H9 (cell line): ENCODE measurements at regions not wholly inside any gene's neighbourhood (a gene's known extent, or its start where the extent isn't known, plus 50 kb on each side); places are given as distances from the start of the nearest gene placed in this dataset.

Experiments
- DNase-seq: peaks from one replicate; pipeline ENCODE4 v3.0.0-alpha.2; 2017
- H2AFZ ChIP-seq: one replicate; pipeline ENCODE4 v1.6.1; 2013; ENCODE audit warnings: mild to moderate bottlenecking, low read length, control low read depth, moderate library complexity
- H2AK5ac ChIP-seq: 2 replicates; pipeline ENCODE4 v1.6.1; 2013; ENCODE audit warnings: low read length, control low read depth, mixed read lengths; ENCODE audit not compliant: insufficient read length
- H2BK120ac ChIP-seq: one replicate; pipeline ENCODE4 v1.6.1; 2013; ENCODE audit warnings: low read depth, mild to moderate bottlenecking, low read length, control low read depth, inconsistent platforms; ENCODE audit not compliant: poor library complexity, severe bottlenecking
- H2BK12ac ChIP-seq: 2 replicates; pipeline ENCODE4 v1.6.1; 2013; ENCODE audit warnings: low read length, control low read depth, mixed read lengths, low read depth; ENCODE audit not compliant: insufficient read length
- H2BK15ac ChIP-seq: 2 replicates; pipeline ENCODE4 v1.6.1; 2013; ENCODE audit warnings: low read depth, low read length, control low read depth
- H2BK20ac ChIP-seq: one replicate; pipeline ENCODE4 v1.6.1; 2013; ENCODE audit warnings: low read depth, mild to moderate bottlenecking, low read length, control low read depth, inconsistent platforms; ENCODE audit not compliant: poor library complexity, severe bottlenecking
- H2BK5ac ChIP-seq: 2 replicates; pipeline ENCODE4 v1.6.1; 2013; ENCODE audit warnings: low read length, control low read depth, mixed read lengths; ENCODE audit not compliant: insufficient read length
- H3K14ac ChIP-seq: 2 replicates; pipeline ENCODE4 v1.6.1; 2013; ENCODE audit warnings: low read length, control low read depth; ENCODE audit not compliant: insufficient read depth
- H3K18ac ChIP-seq: 2 replicates; pipeline ENCODE4 v1.6.1; 2013; ENCODE audit warnings: low read depth, mild to moderate bottlenecking, mixed read lengths, low read length, control low read depth; ENCODE audit not compliant: insufficient read length
- H3K23ac ChIP-seq: 2 replicates; pipeline ENCODE4 v1.6.1; 2013; ENCODE audit warnings: low read length, control low read depth, mixed read lengths, low read depth; ENCODE audit not compliant: insufficient read length
- H3K23me2 ChIP-seq: 2 replicates; pipeline ENCODE4 v1.6.1; 2013; ENCODE audit warnings: low read depth, mild to moderate bottlenecking, mixed read lengths, low read length, control low read depth; ENCODE audit not compliant: insufficient read length, poor library complexity, severe bottlenecking
- H3K27ac ChIP-seq: 2 replicates; pipeline ENCODE4 v1.5.1; 2013; ENCODE audit warnings: low read length, control low read depth, mixed read lengths, low read depth; ENCODE audit not compliant: insufficient read length
- H3K27me3 ChIP-seq: 2 replicates; pipeline ENCODE4 v1.6.1; 2013; ENCODE audit warnings: low read length, control low read depth, inconsistent platforms; ENCODE audit not compliant: insufficient read depth
- H3K4ac ChIP-seq: 2 replicates; pipeline ENCODE4 v1.6.1; 2013; ENCODE audit warnings: low read depth, mild to moderate bottlenecking, control low read depth, inconsistent platforms, low read length, moderate library complexity
- H3K4me1 ChIP-seq: 2 replicates; pipeline ENCODE4 v1.6.1; 2013; ENCODE audit warnings: low read length, control low read depth, inconsistent platforms; ENCODE audit not compliant: insufficient read depth
- H3K4me2 ChIP-seq: 2 replicates; pipeline ENCODE4 v1.6.1; 2013; ENCODE audit warnings: low read length, control low read depth, mixed read lengths; ENCODE audit not compliant: insufficient read length, insufficient read depth
- H3K56ac ChIP-seq: 2 replicates; pipeline ENCODE4 v1.6.1; 2013; ENCODE audit warnings: low read depth, mild to moderate bottlenecking, mixed read lengths, low read length, control low read depth; ENCODE audit not compliant: insufficient read length
- H3K79me1 ChIP-seq: 2 replicates; pipeline ENCODE4 v1.6.1; 2013; ENCODE audit warnings: low read depth, mild to moderate bottlenecking, moderate library complexity, low read length, control low read depth, inconsistent platforms; ENCODE audit not compliant: insufficient read depth, poor library complexity, severe bottlenecking
- H3K79me2 ChIP-seq: 2 replicates; pipeline ENCODE4 v1.6.1; 2013; ENCODE audit warnings: low read length, control low read depth, inconsistent platforms; ENCODE audit not compliant: insufficient read depth
- H3K9ac ChIP-seq: 2 replicates; pipeline ENCODE4 v1.6.1; 2013; ENCODE audit warnings: low read length, control low read depth, mixed read lengths; ENCODE audit not compliant: insufficient read length; ENCODE audit errors: extremely low read depth
- H3K9me3 ChIP-seq: one replicate; pipeline ENCODE4 v1.6.1; 2013; ENCODE audit warnings: low read depth, low read length, inconsistent platforms; ENCODE audit not compliant: control insufficient read depth
- H3T11ph ChIP-seq: one replicate; pipeline ENCODE4 v1.6.1; 2013; ENCODE audit warnings: mild to moderate bottlenecking, low read length, control low read depth, inconsistent platforms
- H4K20me1 ChIP-seq: one replicate; pipeline ENCODE4 v1.6.1; 2013; ENCODE audit not compliant: control insufficient read depth, insufficient read length, insufficient read depth
- H4K5ac ChIP-seq: 2 replicates; pipeline ENCODE4 v1.6.1; 2013; ENCODE audit warnings: low read depth, mild to moderate bottlenecking, mixed read lengths, low read length, control low read depth; ENCODE audit not compliant: insufficient read length
- H4K8ac ChIP-seq: replicated peaks from 2 replicates; pipeline ENCODE4 v1.6.1; 2013; ENCODE audit warnings: low read length, control low read depth, mixed read lengths, low read depth; ENCODE audit not compliant: insufficient read length
- H4K91ac ChIP-seq: 2 replicates; pipeline ENCODE4 v1.6.1; 2013; ENCODE audit warnings: low read depth, mild to moderate bottlenecking, moderate library complexity, mixed read lengths, low read length, control low read depth; ENCODE audit not compliant: insufficient read length
- H3K27ac Mint-ChIP-seq, 3 experiments: 2 replicates in 2 of 3; 3 replicates in 1 of 3; pipeline ENCODE4 v1.8.0; 2020 to 2021; ENCODE audit warnings: mixed read lengths in 3 of 3, mild to moderate bottlenecking in 1 of 3, moderate library complexity in 1 of 3
- H3K27me3 Mint-ChIP-seq: 2 replicates; pipeline ENCODE4 v1.8.0; 2021; ENCODE audit warnings: low read depth, mild to moderate bottlenecking, moderate library complexity, mixed read lengths
- H3K36me3 Mint-ChIP-seq, 3 experiments: 2 replicates in 2 of 3; 3 replicates in 1 of 3; pipeline ENCODE4 v1.8.0; 2020 to 2021; ENCODE audit warnings: low read depth in 3 of 3, mixed read lengths in 3 of 3; ENCODE audit not compliant: insufficient read depth in 1 of 3
- H3K4me1 Mint-ChIP-seq, 2 experiments: 2 replicates each; pipeline ENCODE4 v1.8.0; 2020; ENCODE audit warnings: mixed read lengths in 2 of 2
- H3K4me3 Mint-ChIP-seq, 2 experiments: 2 replicates in 1 of 2; 3 replicates in 1 of 2; pipeline ENCODE4 v1.8.0; 2020 to 2021; ENCODE audit warnings: mild to moderate bottlenecking in 2 of 2, mixed read lengths in 2 of 2, moderate library complexity in 1 of 2
- H3K9me3 Mint-ChIP-seq, 2 experiments: 2 replicates in 1 of 2; 3 replicates in 1 of 2; pipeline ENCODE4 v1.8.0; 2020; ENCODE audit warnings: mild to moderate bottlenecking in 2 of 2, mixed read lengths in 2 of 2, moderate library complexity in 1 of 2
- CTCF ChIP-seq: fragments of 200-600 bp; sonication (generic); conservative IDR thresholded peaks from 3 replicates; pipeline ENCODE4 v1.8.0; 2021; ENCODE audit warnings: antibody characterized with exemption, mild to moderate bottlenecking
- WGBS: extraction: QIAGEN DNeasy Blood & Tissue Kit; methylation state at CpG from one replicate; pipeline ENCODE4 v1.1.7; 2013; ENCODE audit warnings: missing lambda C conversion rate, low lambda C conversion rate, mixed read lengths; ENCODE audit not compliant: insufficient read length; ENCODE audit errors: extremely low coverage; 5-methylcytosine and 5-hydroxymethylcytosine counted together

- H2BK20ac ChIP-seq = no peak overlapping the region
- no peak for DNase-seq
- no peaks in the 10 kb centered on the region for H3K79me2 ChIP-seq
- H3K56ac ChIP-seq = no peak overlapping the region
- no peak overlapping the region for H3K14ac ChIP-seq
- no peaks in the 10 kb centered on the region for H3K23me2 ChIP-seq
- H2BK12ac ChIP-seq = no peak overlapping the region
- no peaks in the 10 kb centered on the region for H3K27me3 Mint-ChIP-seq
- no peak for TF ChIP-seq CTCF
- peaks cover 2 to 7% of the 10 kb centered on the region in 2 experiments; a peak in 1 of 4 replicates for H3K4me1 Mint-ChIP-seq
- no peak overlapping the region for H3K4me2 ChIP-seq
- H3K27ac ChIP-seq = no peak overlapping the region
- no peaks in the 10 kb centered on the region for H3K4me1 ChIP-seq
- H3K18ac ChIP-seq = no peak overlapping the region
- H3K23ac ChIP-seq = no peak overlapping the region
- no peak overlapping the region for H3K4me3 Mint-ChIP-seq
- no peaks in the 10 kb centered on the region for H4K20me1 ChIP-seq
- H4K5ac ChIP-seq = no peak overlapping the region
- H2AK5ac ChIP-seq = no peak overlapping the region
- H3K9me3 Mint-ChIP-seq = no peaks in the 10 kb centered on the region
- H3K4ac ChIP-seq = no peak overlapping the region
- H2BK120ac ChIP-seq = no peak overlapping the region
- WGBS = no CpG with 5 or more reads among the region's 2 CpGs
- no peaks in the 10 kb centered on the region for H3K27me3 ChIP-seq
- no peak overlapping the region for H2AFZ ChIP-seq
- no peaks in the 10 kb centered on the region for H3K79me1 ChIP-seq
- H2BK5ac ChIP-seq = no peak overlapping the region
- no peak overlapping the region for H3K27ac Mint-ChIP-seq
- H3K9ac ChIP-seq = no peak overlapping the region
- H2BK15ac ChIP-seq = no peak overlapping the region
- no peak overlapping the region for H3T11ph ChIP-seq
- no peaks in the 10 kb centered on the region for H3K36me3 Mint-ChIP-seq
- no peak overlapping the region for H4K91ac ChIP-seq
- H3K9me3 ChIP-seq = no peaks in the 10 kb centered on the region
- no peak overlapping the region for H4K8ac ChIP-seq
Observed at GRCh38 chr10:28365840-28366239, 63.0 kb upstream of the MPP7 start.
